Hypothalamus (tissue), 51 donors: ENCODE measurements at regions not wholly inside any gene's neighbourhood (a gene's known extent, or its start where the extent isn't known, plus 50 kb on each side); places are given as distances from the start of the nearest gene placed in this dataset.
A peak's percentile ranks its signal among the peaks of the same experiment; 100 is the strongest.
"Not testable (repeated sequence)": the region's sequence is repeated elsewhere in the genome, so short reads cannot be mapped to it uniquely, and the experiment has no call there.

Source experiments
- DNase-seq, 51 donors: peaks; one replicate each; lab custom pipeline; 2025; lab: John Stamatoyannopoulos, UW

- no peak for DNase-seq
Measured at GRCh38 chr4:164615964-164616363, 138.0 kb upstream of the SMIM31 start.

GRCh38 chr4:164616961-164617360 is 137.0 kb upstream of the SMIM31 start:
- DNase-seq: no peak

- DNase-seq: peak in 1 of 51 donors; percentile 38
Measured at GRCh38 chr4:164617426-164617825, 136.5 kb upstream of the SMIM31 start.

- DNase-seq: peak in 1 of 51 donors; percentile 38
Measured at GRCh38 chr4:164617911-164618310, 136.0 kb upstream of the SMIM31 start.

- DNase-seq: no peak
Measured at GRCh38 chr4:164621886-164622521, 131.9 kb upstream of the SMIM31 start.

- no peak for DNase-seq
Measured at GRCh38 chr4:164623099-164623498, 130.8 kb upstream of the SMIM31 start.

- DNase-seq: no peak
Measured at GRCh38 chr4:164639001-164639400, 114.9 kb upstream of the SMIM31 start.

GRCh38 chr4:164648151-164648848 is 105.6 kb upstream of the SMIM31 start:
- DNase-seq: no peak

GRCh38 chr4:164648849-164649212 is 105.1 kb upstream of the SMIM31 start:
- DNase-seq: no peak

GRCh38 chr4:164659765-164660164 is 94.2 kb upstream of the SMIM31 start:
- DNase-seq: no peak

- DNase-seq: not testable (repeated sequence)
Measured at GRCh38 chr4:164676152-164676551, 77.8 kb upstream of the SMIM31 start.

- no peak for DNase-seq
Measured at GRCh38 chr4:164683040-164683439, 70.9 kb upstream of the SMIM31 start.

GRCh38 chr4:164695650-164696049 is 58.3 kb upstream of the SMIM31 start:
- no peak for DNase-seq

- peak in 17 of 51 donors; percentile 0 to 37 (median 6) for DNase-seq
Measured at GRCh38 chr4:164700471-164700870, 53.5 kb upstream of the SMIM31 start.

GRCh38 chr4:164701665-164702064 is 52.3 kb upstream of the SMIM31 start:
- DNase-seq: no peak
